ENCODE measurements at regions not wholly inside any gene's neighbourhood (a gene's known extent, or its start where the extent isn't known, plus 50 kb on each side); places are given as distances from the start of the nearest gene placed in this dataset.

DNA sequence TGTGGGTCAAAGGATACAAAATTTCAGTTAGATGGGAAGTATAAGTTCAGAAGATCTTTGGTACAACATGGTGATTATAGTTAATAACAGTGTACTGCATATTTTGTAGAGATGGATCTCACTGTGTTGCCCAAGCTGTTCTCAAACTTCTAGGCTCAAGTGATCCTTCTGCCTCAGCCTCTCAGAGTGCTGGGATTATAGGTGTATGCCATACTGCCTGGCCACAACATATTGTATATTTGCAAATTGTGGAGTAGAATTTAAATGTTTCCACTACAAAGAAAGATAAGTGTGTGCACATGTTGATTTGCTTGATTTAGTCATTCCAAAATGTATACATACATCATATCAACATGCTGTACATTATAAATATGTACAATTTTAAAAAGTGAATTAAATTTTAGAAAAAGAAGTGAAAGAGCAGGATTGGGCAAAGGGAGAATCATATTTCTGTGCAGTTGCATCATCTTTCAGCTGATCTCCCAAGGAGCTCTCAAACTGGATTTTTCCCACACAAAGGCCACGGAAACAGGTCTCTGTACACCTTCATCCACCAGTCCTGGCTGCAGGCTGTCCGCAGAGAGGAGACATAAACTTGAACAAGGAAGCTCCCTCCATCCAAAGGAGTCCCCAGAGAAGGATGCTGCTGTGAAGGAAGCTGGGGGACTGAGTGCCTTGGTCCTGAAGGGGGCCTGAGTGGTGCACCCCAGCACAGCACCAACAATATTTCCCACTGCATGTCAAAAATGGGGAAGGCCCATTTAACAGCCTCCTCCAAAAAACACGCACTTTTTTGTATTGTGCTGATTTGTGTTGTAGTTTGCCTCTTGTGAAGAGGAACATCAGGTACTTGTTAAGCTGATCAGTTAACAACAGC lies 217.1 kb upstream of the GHITM start:
- TF ChIP-seq, protein P1, sequence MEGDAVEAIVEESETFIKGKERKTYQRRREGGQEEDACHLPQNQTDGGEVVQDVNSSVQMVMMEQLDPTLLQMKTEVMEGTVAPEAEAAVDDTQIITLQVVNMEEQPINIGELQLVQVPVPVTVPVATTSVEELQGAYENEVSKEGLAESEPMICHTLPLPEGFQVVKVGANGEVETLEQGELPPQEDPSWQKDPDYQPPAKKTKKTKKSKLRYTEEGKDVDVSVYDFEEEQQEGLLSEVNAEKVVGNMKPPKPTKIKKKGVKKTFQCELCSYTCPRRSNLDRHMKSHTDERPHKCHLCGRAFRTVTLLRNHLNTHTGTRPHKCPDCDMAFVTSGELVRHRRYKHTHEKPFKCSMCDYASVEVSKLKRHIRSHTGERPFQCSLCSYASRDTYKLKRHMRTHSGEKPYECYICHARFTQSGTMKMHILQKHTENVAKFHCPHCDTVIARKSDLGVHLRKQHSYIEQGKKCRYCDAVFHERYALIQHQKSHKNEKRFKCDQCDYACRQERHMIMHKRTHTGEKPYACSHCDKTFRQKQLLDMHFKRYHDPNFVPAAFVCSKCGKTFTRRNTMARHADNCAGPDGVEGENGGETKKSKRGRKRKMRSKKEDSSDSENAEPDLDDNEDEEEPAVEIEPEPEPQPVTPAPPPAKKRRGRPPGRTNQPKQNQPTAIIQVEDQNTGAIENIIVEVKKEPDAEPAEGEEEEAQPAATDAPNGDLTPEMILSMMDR (IDR thresholded peaks at IDR 0.05; ENCODE audit: insufficient read depth, low read length, poor library complexity, severe bottlenecking), result no peak
- TF ChIP-seq EZH2phosphoT487 (conservative IDR thresholded peaks at IDR 0.05; ENCODE audit: low read length), result no peak

All from SU-DHL-6 (cell line).